Right atrium auricular region (tissue), 2 donors: ENCODE measurements at regions not wholly inside any gene's neighbourhood (a gene's known extent, or its start where the extent isn't known, plus 50 kb on each side); places are given as distances from the start of the nearest gene placed in this dataset.
"Not testable (repeated sequence)": the region's sequence is repeated elsewhere in the genome, so short reads cannot be mapped to it uniquely, and the experiment has no call there.

Experiments
- DNase-seq: peaks from one replicate; pipeline ENCODE4 v3.0.0-alpha.2; 2019; ENCODE audit warnings: low spot score
- H3K27ac ChIP-seq, 2 donors: fragments of 200-600 bp; sonication (generic); 1 replicate in 1 of 2; 2 replicates in 1 of 2; pipeline ENCODE4 v1.5.1; 2016 to 2019
- H3K27me3 ChIP-seq, 2 donors: fragments of 200-600 bp; sonication (generic); one replicate each; pipeline versions ENCODE4 v1.5.1 to v1.6.0; 2017 to 2019
- H3K36me3 ChIP-seq: fragments of 200-600 bp; sonication (generic); one replicate; pipeline ENCODE4 v1.5.1; 2016
- H3K4me1 ChIP-seq, 2 donors: fragments of 200-600 bp; sonication (generic); one replicate each; pipeline versions ENCODE4 v1.5.1 to v1.6.0; 2017 to 2019
- H3K4me3 ChIP-seq, 2 donors: fragments of 200-600 bp; sonication (generic); 1 replicate in 1 of 2; 2 replicates in 1 of 2; pipeline ENCODE4 v1.5.1; 2017 to 2019; ENCODE audit warnings: mild to moderate bottlenecking in 1 of 2, moderate library complexity in 1 of 2
- H3K9me3 ChIP-seq, 2 donors: fragments of 200-600 bp; sonication (generic); one replicate each; pipeline ENCODE4 v1.5.1; 2019
- TF ChIP-seq, protein P1 (sequence below), 2 donors: fragments of 200-600 bp; sonication (generic); IDR thresholded peaks; one replicate each; pipeline ENCODE4 v1.5.1; 2019; ENCODE audit warnings: antibody characterized with exemption in 2 of 2

DNA sequence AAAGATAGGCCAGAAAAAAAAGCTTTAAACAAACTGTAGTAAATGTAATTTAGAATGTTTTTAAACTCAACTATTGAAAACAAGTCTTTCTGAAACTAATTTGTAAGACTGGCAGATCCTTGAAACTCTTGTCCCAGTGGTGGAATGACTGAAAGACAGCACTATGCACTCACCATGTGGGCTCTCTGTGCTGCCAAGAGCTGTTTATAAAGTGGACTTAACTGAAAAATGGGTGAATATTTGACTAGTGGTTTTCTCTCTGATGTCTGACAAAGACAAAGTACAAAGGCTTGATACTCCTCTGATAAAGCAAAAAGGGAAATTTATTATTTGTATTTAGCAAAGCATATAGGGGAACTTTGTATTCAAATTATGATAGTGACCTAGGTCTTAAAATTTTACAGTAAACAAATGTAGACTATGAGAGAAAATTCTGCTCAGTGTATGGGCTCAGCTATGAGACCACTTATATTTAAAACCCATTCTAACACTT is 635.4 kb downstream of the NR2F1-AS1 start:
- no peak for DNase-seq
- Histone ChIP-seq H3K4me1 (no peaks in the 10 kb centered on the region), H3K4me3 (no peak overlapping the region), H3K36me3 (no peaks in the 10 kb centered on the region), H3K27ac (no peak overlapping the region), H3K27me3 (no peaks in the 10 kb centered on the region), H3K9me3 (peaks cover 1 to 26% of the 10 kb centered on the region in 2 donors)
- TF ChIP-seq, protein P1, sequence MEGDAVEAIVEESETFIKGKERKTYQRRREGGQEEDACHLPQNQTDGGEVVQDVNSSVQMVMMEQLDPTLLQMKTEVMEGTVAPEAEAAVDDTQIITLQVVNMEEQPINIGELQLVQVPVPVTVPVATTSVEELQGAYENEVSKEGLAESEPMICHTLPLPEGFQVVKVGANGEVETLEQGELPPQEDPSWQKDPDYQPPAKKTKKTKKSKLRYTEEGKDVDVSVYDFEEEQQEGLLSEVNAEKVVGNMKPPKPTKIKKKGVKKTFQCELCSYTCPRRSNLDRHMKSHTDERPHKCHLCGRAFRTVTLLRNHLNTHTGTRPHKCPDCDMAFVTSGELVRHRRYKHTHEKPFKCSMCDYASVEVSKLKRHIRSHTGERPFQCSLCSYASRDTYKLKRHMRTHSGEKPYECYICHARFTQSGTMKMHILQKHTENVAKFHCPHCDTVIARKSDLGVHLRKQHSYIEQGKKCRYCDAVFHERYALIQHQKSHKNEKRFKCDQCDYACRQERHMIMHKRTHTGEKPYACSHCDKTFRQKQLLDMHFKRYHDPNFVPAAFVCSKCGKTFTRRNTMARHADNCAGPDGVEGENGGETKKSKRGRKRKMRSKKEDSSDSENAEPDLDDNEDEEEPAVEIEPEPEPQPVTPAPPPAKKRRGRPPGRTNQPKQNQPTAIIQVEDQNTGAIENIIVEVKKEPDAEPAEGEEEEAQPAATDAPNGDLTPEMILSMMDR (IDR thresholded peaks at IDR 0.05): no peak

DNA sequence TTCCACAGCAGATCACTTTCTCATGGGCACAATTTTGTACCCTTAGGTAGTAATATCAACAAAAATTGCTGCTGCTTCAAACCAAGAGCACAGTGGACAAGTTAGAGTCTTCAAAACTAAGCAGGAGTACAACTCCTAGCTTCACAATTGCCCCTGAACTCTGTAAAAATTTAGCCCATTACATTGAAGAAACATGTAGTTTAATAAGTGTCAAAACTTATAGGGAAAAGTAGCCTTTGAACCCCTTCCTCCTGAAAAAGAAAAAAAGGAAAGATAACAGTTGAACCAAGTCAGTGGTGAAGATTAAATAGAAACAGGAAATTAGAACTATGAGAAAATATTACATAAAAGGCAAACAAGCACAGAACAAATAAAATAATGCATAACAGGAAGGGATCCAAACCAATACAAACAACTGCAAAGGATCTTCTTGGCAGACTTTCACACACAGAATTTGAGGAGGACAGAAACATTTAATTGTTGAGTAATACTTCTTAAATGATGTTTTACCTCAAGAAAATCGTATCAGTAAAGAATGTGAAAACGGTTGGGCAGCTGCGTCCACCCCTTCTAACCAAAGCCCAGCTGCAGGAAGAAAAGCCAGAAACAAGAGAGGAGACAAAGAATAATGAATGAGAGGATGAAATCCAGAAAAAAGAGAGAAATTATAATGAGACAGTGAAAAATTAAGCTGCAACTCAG is 636.0 kb downstream of the NR2F1-AS1 start:
- no peaks in the 10 kb centered on the region for H3K36me3 ChIP-seq
- TF ChIP-seq, protein P1 (IDR thresholded peaks at IDR 0.05): no peak
- H3K4me3 ChIP-seq: no peak overlapping the region
- H3K27me3 ChIP-seq: no peaks in the 10 kb centered on the region
- H3K9me3 ChIP-seq: peaks cover 0 to 20% of the 10 kb centered on the region in 2 donors
- no peak overlapping the region for H3K27ac ChIP-seq
- H3K4me1 ChIP-seq: no peaks in the 10 kb centered on the region
- DNase-seq: no peak

DNA sequence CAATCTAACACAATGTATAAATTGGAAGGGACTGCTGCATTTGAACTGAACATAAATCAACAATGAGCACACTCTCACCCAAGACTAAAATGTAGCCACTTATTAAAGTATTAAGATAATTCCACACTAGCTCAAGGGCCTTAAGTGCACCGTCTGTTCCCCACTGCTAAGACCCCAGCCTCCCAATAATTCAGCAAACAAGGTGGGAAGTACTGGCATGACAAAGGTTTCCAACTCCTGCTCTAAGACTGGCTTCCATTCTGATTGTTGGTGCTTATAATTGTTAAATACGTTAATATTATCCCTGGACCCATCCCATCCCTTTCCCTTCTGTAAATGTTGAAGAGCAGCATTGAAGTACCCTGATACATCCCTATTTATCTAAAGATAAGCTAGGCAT is 636.7 kb downstream of the NR2F1-AS1 start:
- Histone ChIP-seq H3K9me3 (peaks cover 0 to 15% of the 10 kb centered on the region in 2 donors), H3K4me3 (no peak overlapping the region), H3K36me3 (no peaks in the 10 kb centered on the region), H3K4me1 (no peaks in the 10 kb centered on the region), H3K27me3 (no peaks in the 10 kb centered on the region), H3K27ac (no peak overlapping the region)
- DNase-seq: no peak
- TF ChIP-seq, protein P1 (IDR thresholded peaks at IDR 0.05): no peak

DNA sequence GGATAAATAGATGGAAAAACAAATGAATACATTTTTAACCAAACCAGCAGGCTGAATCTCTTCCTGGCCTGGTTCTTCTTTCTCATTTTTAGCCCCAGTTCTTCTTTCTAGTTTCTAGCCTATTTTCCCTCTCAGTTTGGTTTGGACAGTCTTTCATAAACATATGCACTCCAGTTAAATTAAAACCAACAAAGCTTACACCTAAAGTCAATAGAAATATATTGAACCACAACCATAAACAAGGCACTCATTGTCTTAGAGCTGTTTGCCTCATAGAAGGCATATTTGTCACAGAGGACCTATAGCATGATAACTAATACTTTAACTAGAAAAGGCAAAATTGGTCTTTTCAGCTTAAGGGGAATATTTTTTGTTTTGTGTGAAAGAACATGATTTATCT is 638.3 kb downstream of the NR2F1-AS1 start:
- DNase-seq: no peak
- no peaks in the 10 kb centered on the region for H3K4me1 ChIP-seq

DNA sequence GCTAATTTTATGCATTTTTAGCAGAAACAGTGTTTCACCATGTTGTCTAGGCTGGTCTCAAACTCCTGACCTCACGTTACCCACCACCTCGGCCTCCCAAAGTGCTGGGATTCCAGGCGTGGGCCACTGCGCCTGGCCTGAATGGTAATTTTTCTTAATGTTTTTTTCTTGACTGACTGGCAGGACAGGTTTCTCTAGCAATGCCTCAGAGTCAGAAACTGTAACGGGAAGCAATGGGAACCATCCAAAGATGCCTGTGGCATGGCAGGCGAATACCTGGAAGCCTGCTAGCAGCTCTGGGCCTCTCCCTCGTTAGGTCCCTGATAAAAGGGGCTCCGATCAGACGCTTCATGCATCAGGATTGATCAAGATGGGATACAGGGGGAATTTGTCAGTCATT is 639.2 kb downstream of the NR2F1-AS1 start:
- Histone ChIP-seq H3K9me3 (peaks cover 0 to 5% of the 10 kb centered on the region in 2 donors), H3K4me3 (no peak overlapping the region), H3K4me1 (no peaks in the 10 kb centered on the region), H3K27me3 (no peaks in the 10 kb centered on the region), H3K36me3 (no peaks in the 10 kb centered on the region), H3K27ac (no peak overlapping the region)
- no peak for DNase-seq
- TF ChIP-seq, protein P1 (IDR thresholded peaks at IDR 0.05): no peak

More for the DNA sequence above, 638.3 kb downstream of the NR2F1-AS1 start:
- Histone ChIP-seq H3K36me3 (no peaks in the 10 kb centered on the region), H3K4me3 (no peak overlapping the region), H3K27ac (no peak overlapping the region), H3K27me3 (no peaks in the 10 kb centered on the region), H3K9me3 (peaks cover 0 to under 1% of the 10 kb centered on the region in 2 donors)
- TF ChIP-seq, protein P1 (IDR thresholded peaks at IDR 0.05): no peak

DNA sequence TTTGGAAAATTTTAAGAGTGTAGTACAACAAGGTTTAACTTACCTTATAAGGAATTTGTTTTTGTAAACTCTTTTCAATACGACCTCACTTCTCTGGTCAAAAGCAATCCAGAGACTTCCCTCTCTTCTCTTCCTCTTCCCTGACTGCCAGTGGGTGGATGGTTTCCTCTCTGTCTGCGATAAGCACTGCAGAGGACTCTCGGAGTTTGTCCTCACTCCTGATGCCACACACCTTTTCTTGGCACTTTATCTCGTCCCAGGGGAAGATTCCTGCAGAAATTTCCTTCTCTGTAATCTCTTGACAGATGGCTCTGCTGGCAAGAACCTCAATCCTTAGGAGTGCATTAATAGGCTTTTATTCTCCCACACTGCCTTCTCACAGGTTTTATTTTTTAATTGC is 641.6 kb downstream of the NR2F1-AS1 start:
- Histone ChIP-seq H3K4me1 (no peaks in the 10 kb centered on the region), H3K27me3 (no peaks in the 10 kb centered on the region), H3K9me3 (peaks cover 0 to 5% of the 10 kb centered on the region in 2 donors), H3K36me3 (no peaks in the 10 kb centered on the region), H3K4me3 (no peak overlapping the region), H3K27ac (no peak overlapping the region)
- DNase-seq: no peak
- TF ChIP-seq, protein P1 (IDR thresholded peaks at IDR 0.05): no peak

DNA sequence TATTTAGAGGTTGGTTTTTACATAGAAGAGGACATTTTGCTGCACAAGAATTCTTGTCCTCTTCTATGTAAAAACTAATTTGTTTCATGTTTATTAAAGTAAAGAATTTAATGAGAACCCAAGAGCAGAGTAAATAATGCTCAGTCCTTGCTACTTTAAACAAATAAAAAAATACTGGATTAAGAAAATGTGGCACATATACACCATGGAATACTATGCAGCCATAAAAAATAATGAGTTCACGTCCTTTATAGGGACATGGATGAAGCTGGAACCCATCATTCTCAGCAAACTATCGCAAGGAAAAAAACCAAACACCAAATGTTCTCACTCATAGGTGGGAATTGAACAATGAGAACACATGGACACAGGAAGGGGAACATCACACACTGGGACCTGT is 643.6 kb downstream of the NR2F1-AS1 start:
- H3K36me3 ChIP-seq, H3K9me3 ChIP-seq, DNase-seq, H3K4me1 ChIP-seq, H3K27me3 ChIP-seq, H3K27ac ChIP-seq, H3K4me3 ChIP-seq: not testable (repeated sequence)
